ENCODE measurements at regions not wholly inside any gene's neighbourhood (a gene's known extent, or its start where the extent isn't known, plus 50 kb on each side); places are given as distances from the start of the nearest gene placed in this dataset.

- DNase-seq (ENCODE audit: low spot score) = no peak
Observed at GRCh38 chr2:236799391-236800026, 229.9 kb downstream of the ACKR3 start.

GRCh38 chr2:236802862-236803261, 233.2 kb downstream of the ACKR3 start:
- no peak for DNase-seq (ENCODE audit: low spot score)

GRCh38 chr2:236803621-236804020, 234.0 kb downstream of the ACKR3 start:
- DNase-seq (ENCODE audit: low spot score) = no peak

- DNase-seq (ENCODE audit: low spot score) = no peak
Observed at GRCh38 chr2:236805800-236806531, 236.3 kb downstream of the ACKR3 start.

GRCh38 chr2:236809716-236810115, 240.1 kb downstream of the ACKR3 start:
- no peak for DNase-seq (ENCODE audit: low spot score)

GRCh38 chr2:236811062-236811656, 241.5 kb downstream of the ACKR3 start:
- DNase-seq (ENCODE audit: low spot score) = no peak

GRCh38 chr2:236813766-236814165, 244.1 kb downstream of the ACKR3 start:
- DNase-seq (ENCODE audit: low spot score) = no peak

- DNase-seq (ENCODE audit: low spot score) = no peak
Observed at GRCh38 chr2:236814593-236814992, 245.0 kb downstream of the ACKR3 start.

GRCh38 chr2:236815746-236816145, 246.1 kb downstream of the ACKR3 start:
- no peak for DNase-seq (ENCODE audit: low spot score)

- DNase-seq (ENCODE audit: low spot score) = no peak
Observed at GRCh38 chr2:236816197-236817170, 246.9 kb downstream of the ACKR3 start.

- DNase-seq (ENCODE audit: low spot score) = no peak
Observed at GRCh38 chr2:236818281-236819045, 248.8 kb downstream of the ACKR3 start.

GRCh38 chr2:236819275-236820002, 249.8 kb downstream of the ACKR3 start:
- DNase-seq (ENCODE audit: low spot score) = no peak

GRCh38 chr2:236820763-236821344, 251.2 kb downstream of the ACKR3 start:
- DNase-seq (ENCODE audit: low spot score) = no peak

- DNase-seq (ENCODE audit: low spot score) = no peak
Observed at GRCh38 chr2:236823041-236823629, 253.5 kb downstream of the ACKR3 start.

- no peak for DNase-seq (ENCODE audit: low spot score)
Observed at GRCh38 chr2:236823963-236824362, 254.3 kb downstream of the ACKR3 start.

GRCh38 chr2:236824836-236825235, 255.2 kb downstream of the ACKR3 start:
- peak; percentile 96 for DNase-seq (ENCODE audit: low spot score)

- DNase-seq (ENCODE audit: low spot score) = peak; percentile 40
Observed at GRCh38 chr2:236825989-236826510, 256.4 kb downstream of the ACKR3 start.

GRCh38 chr2:236826606-236827156, 257.1 kb downstream of the ACKR3 start:
- no peak for DNase-seq (ENCODE audit: low spot score)

- no peak for DNase-seq (ENCODE audit: low spot score)
Observed at GRCh38 chr2:236827997-236828396, 257.7 kb upstream of the COPS8 start.

All from cerebellar cortex (tissue), 1 donor.